Type B pancreatic cell (in vitro differentiated cells): ENCODE measurements at regions not wholly inside any gene's neighbourhood (a gene's known extent, or its start where the extent isn't known, plus 50 kb on each side); places are given as distances from the start of the nearest gene placed in this dataset.

Source experiments
- DNase-seq: peaks from one replicate; pipeline ENCODE4 v3.0.0; 2021; ENCODE audit warnings: mixed read lengths; ENCODE audit not compliant: unreplicated experiment; ENCODE audit errors: extremely low spot score
- H3K27ac Mint-ChIP-seq: 2 replicates; pipeline ENCODE4 v1.8.0; 2021; ENCODE audit warnings: mild to moderate bottlenecking, mixed read lengths
- H3K27me3 Mint-ChIP-seq: 2 replicates; pipeline ENCODE4 v1.8.0; 2021; ENCODE audit warnings: mixed read lengths
- H3K36me3 Mint-ChIP-seq: 2 replicates; pipeline ENCODE4 v1.8.0; 2021; ENCODE audit warnings: mixed read lengths
- H3K4me1 Mint-ChIP-seq: one replicate; pipeline ENCODE4 v1.8.0; 2021; ENCODE audit warnings: mixed read lengths; ENCODE audit not compliant: unreplicated experiment
- H3K4me3 Mint-ChIP-seq: 2 replicates; pipeline ENCODE4 v1.8.0; 2021; ENCODE audit warnings: mild to moderate bottlenecking, mixed read lengths
- H3K9me3 Mint-ChIP-seq: 2 replicates; pipeline ENCODE4 v1.8.0; 2021; ENCODE audit warnings: mixed read lengths
- TF ChIP-seq, protein P1 (sequence below): fragments of 200-600 bp; sonication (generic); conservative IDR thresholded peaks from 2 replicates; pipeline ENCODE4 v1.5.0; 2021; ENCODE audit warnings: antibody characterized with exemption, mild to moderate bottlenecking

DNA sequence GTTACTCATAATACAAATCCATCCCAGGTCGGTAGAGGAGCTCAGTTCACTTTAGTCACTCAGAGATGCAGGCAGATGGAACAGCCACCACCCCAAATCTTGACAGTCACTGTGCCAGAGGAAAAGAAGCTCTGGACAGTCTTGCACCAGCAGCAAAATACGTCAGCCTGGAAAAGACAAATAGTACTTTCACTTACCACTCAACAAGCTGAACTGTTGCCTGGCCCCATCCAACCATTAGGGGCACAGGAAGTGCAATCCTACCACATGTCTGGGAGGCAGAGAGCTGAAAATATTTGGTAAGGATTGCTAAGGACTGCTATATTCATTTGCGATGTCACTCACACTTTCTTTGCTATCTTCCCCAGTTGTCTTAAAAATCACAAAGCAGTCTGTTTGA lies 239.1 kb upstream of the TOX3 start:
- TF ChIP-seq, protein P1, sequence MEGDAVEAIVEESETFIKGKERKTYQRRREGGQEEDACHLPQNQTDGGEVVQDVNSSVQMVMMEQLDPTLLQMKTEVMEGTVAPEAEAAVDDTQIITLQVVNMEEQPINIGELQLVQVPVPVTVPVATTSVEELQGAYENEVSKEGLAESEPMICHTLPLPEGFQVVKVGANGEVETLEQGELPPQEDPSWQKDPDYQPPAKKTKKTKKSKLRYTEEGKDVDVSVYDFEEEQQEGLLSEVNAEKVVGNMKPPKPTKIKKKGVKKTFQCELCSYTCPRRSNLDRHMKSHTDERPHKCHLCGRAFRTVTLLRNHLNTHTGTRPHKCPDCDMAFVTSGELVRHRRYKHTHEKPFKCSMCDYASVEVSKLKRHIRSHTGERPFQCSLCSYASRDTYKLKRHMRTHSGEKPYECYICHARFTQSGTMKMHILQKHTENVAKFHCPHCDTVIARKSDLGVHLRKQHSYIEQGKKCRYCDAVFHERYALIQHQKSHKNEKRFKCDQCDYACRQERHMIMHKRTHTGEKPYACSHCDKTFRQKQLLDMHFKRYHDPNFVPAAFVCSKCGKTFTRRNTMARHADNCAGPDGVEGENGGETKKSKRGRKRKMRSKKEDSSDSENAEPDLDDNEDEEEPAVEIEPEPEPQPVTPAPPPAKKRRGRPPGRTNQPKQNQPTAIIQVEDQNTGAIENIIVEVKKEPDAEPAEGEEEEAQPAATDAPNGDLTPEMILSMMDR = no peak
- H3K9me3 Mint-ChIP-seq = no peaks in the 10 kb centered on the region
- no peaks in the 10 kb centered on the region for H3K36me3 Mint-ChIP-seq
- DNase-seq = no peak
- H3K27me3 Mint-ChIP-seq = peaks cover 46% of the 10 kb centered on the region
- H3K27ac Mint-ChIP-seq = no peak overlapping the region
- H3K4me1 Mint-ChIP-seq = peaks cover 13% of the 10 kb centered on the region
- H3K4me3 Mint-ChIP-seq = no peak overlapping the region

DNA sequence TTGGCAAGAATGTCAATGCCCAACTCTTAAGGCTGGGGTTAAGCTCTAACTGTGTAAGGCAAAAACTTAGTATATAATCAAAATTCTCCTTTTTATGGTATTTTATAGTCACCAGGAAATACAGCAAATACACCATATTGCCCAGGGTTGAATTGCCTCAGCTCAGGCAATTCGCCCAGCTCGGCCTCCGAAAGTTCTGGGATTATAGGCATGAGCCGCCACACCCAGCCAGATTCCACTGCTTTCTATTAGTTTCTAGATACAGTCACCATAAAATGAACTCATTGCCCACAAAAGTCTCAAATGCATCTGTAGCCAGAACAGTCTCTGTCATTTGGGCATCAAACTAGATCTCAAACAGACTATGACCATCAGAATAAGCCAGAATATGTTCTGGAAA lies 238.7 kb upstream of the TOX3 start:
- Mint-ChIP-seq H3K27ac (no peak overlapping the region), H3K9me3 (no peaks in the 10 kb centered on the region), H3K36me3 (no peaks in the 10 kb centered on the region), H3K4me1 (peaks cover 14% of the 10 kb centered on the region), H3K4me3 (no peak overlapping the region), H3K27me3 (peaks cover 49% of the 10 kb centered on the region)
- TF ChIP-seq, protein P1 = no peak
- no peak for DNase-seq

DNA sequence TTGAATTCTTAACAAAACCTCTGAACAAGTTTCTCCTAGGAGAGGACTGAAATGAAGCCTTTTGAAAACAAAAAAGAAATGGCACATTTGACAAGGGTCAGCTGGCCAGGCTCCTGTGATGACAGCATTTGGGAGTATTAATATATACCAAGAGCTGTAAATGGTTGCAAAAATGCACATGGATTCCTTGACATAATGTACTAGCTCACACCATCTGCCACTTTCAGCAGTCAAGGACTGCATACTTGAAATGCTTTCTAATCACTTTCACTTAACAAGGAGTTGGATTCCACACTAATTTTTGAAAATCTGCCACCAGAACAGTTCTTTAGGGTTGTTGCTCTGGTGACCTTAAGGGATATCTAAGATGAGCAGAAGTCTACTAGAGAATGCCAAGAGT lies 236.7 kb upstream of the TOX3 start:
- DNase-seq = no peak
- TF ChIP-seq, protein P1 = no peak
- Mint-ChIP-seq H3K9me3 (no peaks in the 10 kb centered on the region), H3K4me3 (no peak overlapping the region), H3K27me3 (peaks cover 56% of the 10 kb centered on the region), H3K27ac (no peak overlapping the region), H3K36me3 (no peaks in the 10 kb centered on the region), H3K4me1 (peaks cover 14% of the 10 kb centered on the region)

DNA sequence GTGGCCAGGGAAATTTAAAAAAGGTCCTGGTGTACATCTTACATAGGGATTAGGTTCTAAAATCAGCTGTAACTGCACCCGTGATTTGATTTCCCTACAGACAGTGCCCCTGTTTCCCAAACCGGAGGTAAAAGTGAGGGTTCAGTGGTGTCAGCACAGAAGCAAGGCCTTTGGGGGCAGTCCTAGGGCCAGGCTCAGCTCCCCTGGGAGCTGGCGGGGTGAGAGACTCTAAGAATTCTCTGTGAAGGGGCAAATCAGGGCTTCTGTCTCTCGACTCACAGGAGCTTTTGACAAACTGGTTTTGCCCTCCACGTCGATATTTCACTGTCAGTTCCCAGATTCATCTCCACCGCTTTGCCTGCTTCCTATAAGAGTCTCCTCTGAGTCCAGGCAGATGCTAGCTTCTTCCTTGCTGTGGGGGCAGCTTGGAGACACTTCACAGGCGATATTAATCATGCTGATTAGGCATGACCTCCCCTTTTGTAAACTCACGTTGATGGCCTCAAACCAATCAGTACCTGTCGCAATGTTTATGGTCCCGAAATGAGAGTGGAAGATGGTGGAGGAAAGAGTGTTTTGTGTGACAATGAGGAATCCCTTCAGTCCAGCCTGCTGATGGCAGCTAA lies 234.2 kb upstream of the TOX3 start:
- no peak overlapping the region for H3K4me3 Mint-ChIP-seq
- no peak for DNase-seq
- no peak overlapping the region for H3K27ac Mint-ChIP-seq
- TF ChIP-seq, protein P1 = no peak
- peaks cover 60% of the 10 kb centered on the region for H3K27me3 Mint-ChIP-seq
- H3K9me3 Mint-ChIP-seq = no peaks in the 10 kb centered on the region
- H3K36me3 Mint-ChIP-seq = no peaks in the 10 kb centered on the region
- peaks cover 10% of the 10 kb centered on the region for H3K4me1 Mint-ChIP-seq

DNA sequence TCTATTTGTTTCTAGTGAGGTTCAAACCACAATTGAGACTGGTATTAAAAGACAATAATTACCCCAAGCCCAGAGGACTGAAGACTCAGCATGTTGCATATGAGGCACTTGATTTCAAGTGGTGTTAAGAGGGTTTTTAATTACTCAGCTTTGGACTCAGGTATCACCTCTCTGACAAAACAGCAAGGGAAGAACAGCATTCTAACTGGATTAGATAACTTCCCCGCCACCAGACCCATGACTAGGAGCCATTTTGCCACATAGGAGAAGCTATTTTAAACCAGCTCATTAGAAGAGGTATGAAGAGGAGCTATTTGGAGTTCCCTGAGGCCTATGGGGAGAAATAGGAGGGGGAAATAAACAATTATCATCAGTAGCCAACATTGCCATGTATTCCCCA lies 226.1 kb upstream of the TOX3 start:
- Mint-ChIP-seq H3K9me3 (no peaks in the 10 kb centered on the region), H3K27me3 (peaks cover 59% of the 10 kb centered on the region), H3K27ac (no peak overlapping the region), H3K36me3 (no peaks in the 10 kb centered on the region), H3K4me1 (peaks cover 6% of the 10 kb centered on the region), H3K4me3 (no peak overlapping the region)
- TF ChIP-seq, protein P1 = no peak
- no peak for DNase-seq

DNA sequence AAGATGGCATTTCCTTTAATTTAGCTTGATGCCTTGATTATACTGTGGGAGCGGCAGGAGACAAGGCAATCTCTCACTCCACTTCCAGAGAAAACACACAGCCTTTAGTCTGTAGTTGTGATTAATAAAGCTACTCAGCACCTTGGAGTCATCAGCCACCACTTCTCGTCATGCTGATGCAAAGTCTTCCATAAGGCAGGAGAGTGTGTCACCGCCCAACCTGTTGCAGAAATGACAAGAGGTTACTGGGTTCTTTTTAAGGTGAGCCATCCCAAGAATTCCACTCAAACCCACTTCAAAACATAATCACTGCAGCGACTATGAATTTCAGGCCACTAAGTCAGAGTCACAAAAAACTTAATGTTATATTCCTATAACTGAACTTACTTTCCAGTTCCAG lies 223.9 kb upstream of the TOX3 start:
- H3K27ac Mint-ChIP-seq = no peak overlapping the region
- H3K4me3 Mint-ChIP-seq = no peak overlapping the region
- no peaks in the 10 kb centered on the region for H3K9me3 Mint-ChIP-seq
- DNase-seq = no peak
- TF ChIP-seq, protein P1 = no peak
- peaks cover 56% of the 10 kb centered on the region for H3K27me3 Mint-ChIP-seq
- H3K4me1 Mint-ChIP-seq = peaks cover 6% of the 10 kb centered on the region
- H3K36me3 Mint-ChIP-seq = no peaks in the 10 kb centered on the region
